ENCODE measurements at regions not wholly inside any gene's neighbourhood (a gene's known extent, or its start where the extent isn't known, plus 50 kb on each side); places are given as distances from the start of the nearest gene placed in this dataset.
"Not testable (repeated sequence)": the region's sequence is repeated elsewhere in the genome, so short reads cannot be mapped to it uniquely, and the experiment has no call there.

- TF ChIP-seq CTCF (IDR thresholded peaks at IDR 0.05) (no peak), ZFX (IDR thresholded peaks at IDR 0.05; ENCODE audit: borderline replicate concordance) (no peak)
- H3K27ac ChIP-seq, result no peak overlapping the region
Measured at GRCh38 chr15:95635666-95636065, 694.8 kb upstream of the NR2F2 start.

- no peak overlapping the region for H3K27ac ChIP-seq
Measured at GRCh38 chr15:95636107-95636506, 694.4 kb upstream of the NR2F2 start.

GRCh38 chr15:95637234-95637633 lies 693.3 kb upstream of the NR2F2 start:
- not testable (repeated sequence) for H3K27ac ChIP-seq

More at GRCh38 chr15:95636107-95636506, 694.4 kb upstream of the NR2F2 start:
- TF ChIP-seq CTCF (IDR thresholded peaks at IDR 0.05), result no peak
- TF ChIP-seq ZFX (IDR thresholded peaks at IDR 0.05; ENCODE audit: borderline replicate concordance), result no peak

- H3K27ac ChIP-seq, result no peak overlapping the region
- no peak for TF ChIP-seq ZFX (IDR thresholded peaks at IDR 0.05; ENCODE audit: borderline replicate concordance)
Measured at GRCh38 chr15:95639208-95639607, 691.3 kb upstream of the NR2F2 start.

- no peak for TF ChIP-seq ZFX (IDR thresholded peaks at IDR 0.05; ENCODE audit: borderline replicate concordance)
- no peak for TF ChIP-seq CTCF (IDR thresholded peaks at IDR 0.05)
Measured at GRCh38 chr15:95644100-95644875, 686.2 kb upstream of the NR2F2 start.

GRCh38 chr15:95645791-95646338 lies 684.6 kb upstream of the NR2F2 start:
- H3K27ac ChIP-seq, result no peak overlapping the region
- TF ChIP-seq CTCF (IDR thresholded peaks at IDR 0.05) (no peak), ZFX (IDR thresholded peaks at IDR 0.05; ENCODE audit: borderline replicate concordance) (no peak)

More at GRCh38 chr15:95644100-95644875, 686.2 kb upstream of the NR2F2 start:
- no peak overlapping the region for H3K27ac ChIP-seq

GRCh38 chr15:95646484-95647273 lies 683.8 kb upstream of the NR2F2 start:
- no peak overlapping the region for H3K27ac ChIP-seq
- TF ChIP-seq ZFX (IDR thresholded peaks at IDR 0.05; ENCODE audit: borderline replicate concordance) (no peak), CTCF (IDR thresholded peaks at IDR 0.05) (no peak)

All from 22Rv1 (cell line).